ENCODE measurements at regions not wholly inside any gene's neighbourhood (a gene's known extent, or its start where the extent isn't known, plus 50 kb on each side); places are given as distances from the start of the nearest gene placed in this dataset.

DNA sequence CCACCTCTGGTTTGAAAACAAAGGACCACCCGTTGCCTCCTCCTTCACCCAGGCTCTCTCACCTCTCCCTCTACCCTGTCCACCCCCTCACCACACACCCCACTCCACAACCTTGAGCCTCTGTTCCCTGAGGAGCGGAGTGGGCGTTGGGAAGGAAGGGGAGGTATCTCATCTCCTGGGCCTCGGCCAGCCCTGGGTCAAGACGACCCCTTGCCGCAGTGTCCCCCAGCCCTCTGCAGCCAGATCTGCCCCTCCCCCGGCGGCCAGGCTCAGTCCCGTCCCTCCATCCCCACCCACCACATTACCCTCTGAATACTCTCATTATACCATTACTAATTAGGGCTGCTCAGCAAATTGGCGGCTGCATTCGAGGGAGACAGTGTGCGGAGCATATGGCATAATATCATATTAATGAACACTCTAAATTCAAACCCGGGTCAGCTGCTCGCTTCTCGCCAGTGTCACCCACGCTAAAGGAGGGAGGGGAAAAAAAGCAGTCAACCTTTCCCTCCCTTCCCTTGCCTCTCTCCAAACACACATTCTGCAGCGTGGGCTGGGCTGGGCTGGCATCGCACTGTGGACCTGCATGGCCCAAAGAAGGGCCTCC lies 123.2 kb upstream of the LHX1 start:
- ATAC-seq, result no peak
- Mint-ChIP-seq H3K27ac (no peak overlapping the region), H3K4me1 (peaks cover 51% of the 10 kb centered on the region), H3K9me3 (no peaks in the 10 kb centered on the region), H3K36me3 (no peaks in the 10 kb centered on the region), H3K27me3 (ENCODE audit: low read depth) (peaks cover 45% of the 10 kb centered on the region), H3K4me3 (no peak overlapping the region)
- no peak for DNase-seq (ENCODE audit: low spot score)
- TF ChIP-seq, protein P1, sequence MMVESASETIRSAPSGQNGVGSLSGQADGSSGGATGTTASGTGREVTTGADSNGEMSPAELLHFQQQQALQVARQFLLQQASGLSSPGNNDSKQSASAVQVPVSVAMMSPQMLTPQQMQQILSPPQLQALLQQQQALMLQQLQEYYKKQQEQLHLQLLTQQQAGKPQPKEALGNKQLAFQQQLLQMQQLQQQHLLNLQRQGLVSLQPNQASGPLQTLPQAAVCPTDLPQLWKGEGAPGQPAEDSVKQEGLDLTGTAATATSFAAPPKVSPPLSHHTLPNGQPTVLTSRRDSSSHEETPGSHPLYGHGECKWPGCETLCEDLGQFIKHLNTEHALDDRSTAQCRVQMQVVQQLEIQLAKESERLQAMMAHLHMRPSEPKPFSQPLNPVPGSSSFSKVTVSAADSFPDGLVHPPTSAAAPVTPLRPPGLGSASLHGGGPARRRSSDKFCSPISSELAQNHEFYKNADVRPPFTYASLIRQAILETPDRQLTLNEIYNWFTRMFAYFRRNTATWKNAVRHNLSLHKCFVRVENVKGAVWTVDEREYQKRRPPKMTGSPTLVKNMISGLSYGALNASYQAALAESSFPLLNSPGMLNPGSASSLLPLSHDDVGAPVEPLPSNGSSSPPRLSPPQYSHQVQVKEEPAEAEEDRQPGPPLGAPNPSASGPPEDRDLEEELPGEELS (CRISPR knock-in tag; IDR thresholded peaks at IDR 0.05), result no peak
- TF ChIP-seq, protein P2, sequence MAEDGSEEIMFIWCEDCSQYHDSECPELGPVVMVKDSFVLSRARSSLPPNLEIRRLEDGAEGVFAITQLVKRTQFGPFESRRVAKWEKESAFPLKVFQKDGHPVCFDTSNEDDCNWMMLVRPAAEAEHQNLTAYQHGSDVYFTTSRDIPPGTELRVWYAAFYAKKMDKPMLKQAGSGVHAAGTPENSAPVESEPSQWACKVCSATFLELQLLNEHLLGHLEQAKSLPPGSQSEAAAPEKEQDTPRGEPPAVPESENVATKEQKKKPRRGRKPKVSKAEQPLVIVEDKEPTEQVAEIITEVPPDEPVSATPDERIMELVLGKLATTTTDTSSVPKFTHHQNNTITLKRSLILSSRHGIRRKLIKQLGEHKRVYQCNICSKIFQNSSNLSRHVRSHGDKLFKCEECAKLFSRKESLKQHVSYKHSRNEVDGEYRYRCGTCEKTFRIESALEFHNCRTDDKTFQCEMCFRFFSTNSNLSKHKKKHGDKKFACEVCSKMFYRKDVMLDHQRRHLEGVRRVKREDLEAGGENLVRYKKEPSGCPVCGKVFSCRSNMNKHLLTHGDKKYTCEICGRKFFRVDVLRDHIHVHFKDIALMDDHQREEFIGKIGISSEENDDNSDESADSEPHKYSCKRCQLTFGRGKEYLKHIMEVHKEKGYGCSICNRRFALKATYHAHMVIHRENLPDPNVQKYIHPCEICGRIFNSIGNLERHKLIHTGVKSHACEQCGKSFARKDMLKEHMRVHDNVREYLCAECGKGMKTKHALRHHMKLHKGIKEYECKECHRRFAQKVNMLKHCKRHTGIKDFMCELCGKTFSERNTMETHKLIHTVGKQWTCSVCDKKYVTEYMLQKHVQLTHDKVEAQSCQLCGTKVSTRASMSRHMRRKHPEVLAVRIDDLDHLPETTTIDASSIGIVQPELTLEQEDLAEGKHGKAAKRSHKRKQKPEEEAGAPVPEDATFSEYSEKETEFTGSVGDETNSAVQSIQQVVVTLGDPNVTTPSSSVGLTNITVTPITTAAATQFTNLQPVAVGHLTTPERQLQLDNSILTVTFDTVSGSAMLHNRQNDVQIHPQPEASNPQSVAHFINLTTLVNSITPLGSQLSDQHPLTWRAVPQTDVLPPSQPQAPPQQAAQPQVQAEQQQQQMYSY (CRISPR knock-in tag; IDR thresholded peaks at IDR 0.05), result no peak
- TF ChIP-seq MXD4 (CRISPR knock-in tag; IDR thresholded peaks at IDR 0.05; ENCODE audit: borderline replicate concordance) (no peak), CREB1 (CRISPR knock-in tag; IDR thresholded peaks at IDR 0.05) (no peak), PRRX2 (CRISPR knock-in tag; IDR thresholded peaks at IDR 0.05) (no peak)
- CTCF ChIA-PET, result interaction anchor here (0.6 to 0.7 kb wide), 2 partner anchors 12 to 96 kb away, joined by 3 read pairs; no protein-coding TSS in a partner anchor
- POLR2A ChIA-PET, result no interaction called here

GRCh38 chr17:36814958-36815357 lies 122.3 kb upstream of the LHX1 start:
- ATAC-seq (no peak), DNase-seq (ENCODE audit: low spot score) (no peak)
- ChIA-PET POLR2A (interaction anchor here (0.5 kb wide), 1 partner anchor 71 kb away, joined by 4 read pairs; no protein-coding TSS in a partner anchor), CTCF (no interaction called here)
- peaks cover 44% of the 10 kb centered on the region for H3K4me1 Mint-ChIP-seq
- H3K36me3 Mint-ChIP-seq, result no peaks in the 10 kb centered on the region
- H3K4me3 Mint-ChIP-seq, result no peak overlapping the region
- no peaks in the 10 kb centered on the region for H3K9me3 Mint-ChIP-seq
- no peak overlapping the region for H3K27ac Mint-ChIP-seq
- H3K27me3 Mint-ChIP-seq (ENCODE audit: low read depth), result peaks cover 36% of the 10 kb centered on the region
- TF ChIP-seq ZNF512 (CRISPR knock-in tag; IDR thresholded peaks at IDR 0.05; ENCODE audit: borderline replicate concordance) (no peak), ZNF138 (CRISPR knock-in tag; conservative IDR thresholded peaks at IDR 0.05) (no peak), TCF7 (CRISPR knock-in tag; IDR thresholded peaks at IDR 0.05; ENCODE audit: low read depth) (no peak), ELF4 (CRISPR knock-in tag; IDR thresholded peaks at IDR 0.05; ENCODE audit: low read depth) (no peak), ATF3 (CRISPR knock-in tag; conservative IDR thresholded peaks at IDR 0.05) (no peak), JUN (CRISPR knock-in tag; IDR thresholded peaks at IDR 0.05) (no peak), FOXJ3 (CRISPR knock-in tag; IDR thresholded peaks at IDR 0.05; ENCODE audit: borderline replicate concordance) (no peak), NR3C1 (CRISPR knock-in tag; conservative IDR thresholded peaks at IDR 0.05; ENCODE audit: low read depth) (no peak), TEAD1 (CRISPR knock-in tag; IDR thresholded peaks at IDR 0.05) (no peak)
- TF ChIP-seq, protein P3, sequence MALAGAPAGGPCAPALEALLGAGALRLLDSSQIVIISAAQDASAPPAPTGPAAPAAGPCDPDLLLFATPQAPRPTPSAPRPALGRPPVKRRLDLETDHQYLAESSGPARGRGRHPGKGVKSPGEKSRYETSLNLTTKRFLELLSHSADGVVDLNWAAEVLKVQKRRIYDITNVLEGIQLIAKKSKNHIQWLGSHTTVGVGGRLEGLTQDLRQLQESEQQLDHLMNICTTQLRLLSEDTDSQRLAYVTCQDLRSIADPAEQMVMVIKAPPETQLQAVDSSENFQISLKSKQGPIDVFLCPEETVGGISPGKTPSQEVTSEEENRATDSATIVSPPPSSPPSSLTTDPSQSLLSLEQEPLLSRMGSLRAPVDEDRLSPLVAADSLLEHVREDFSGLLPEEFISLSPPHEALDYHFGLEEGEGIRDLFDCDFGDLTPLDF (CRISPR knock-in tag; IDR thresholded peaks at IDR 0.05), result no peak
- TF ChIP-seq, protein P4, sequence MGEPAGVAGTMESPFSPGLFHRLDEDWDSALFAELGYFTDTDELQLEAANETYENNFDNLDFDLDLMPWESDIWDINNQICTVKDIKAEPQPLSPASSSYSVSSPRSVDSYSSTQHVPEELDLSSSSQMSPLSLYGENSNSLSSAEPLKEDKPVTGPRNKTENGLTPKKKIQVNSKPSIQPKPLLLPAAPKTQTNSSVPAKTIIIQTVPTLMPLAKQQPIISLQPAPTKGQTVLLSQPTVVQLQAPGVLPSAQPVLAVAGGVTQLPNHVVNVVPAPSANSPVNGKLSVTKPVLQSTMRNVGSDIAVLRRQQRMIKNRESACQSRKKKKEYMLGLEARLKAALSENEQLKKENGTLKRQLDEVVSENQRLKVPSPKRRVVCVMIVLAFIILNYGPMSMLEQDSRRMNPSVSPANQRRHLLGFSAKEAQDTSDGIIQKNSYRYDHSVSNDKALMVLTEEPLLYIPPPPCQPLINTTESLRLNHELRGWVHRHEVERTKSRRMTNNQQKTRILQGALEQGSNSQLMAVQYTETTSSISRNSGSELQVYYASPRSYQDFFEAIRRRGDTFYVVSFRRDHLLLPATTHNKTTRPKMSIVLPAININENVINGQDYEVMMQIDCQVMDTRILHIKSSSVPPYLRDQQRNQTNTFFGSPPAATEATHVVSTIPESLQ (CRISPR knock-in tag; IDR thresholded peaks at IDR 0.05), result no peak
- TF ChIP-seq, protein P2 (CRISPR knock-in tag; IDR thresholded peaks at IDR 0.05), result no peak

All from WTC11 (cell line).